ENCODE measurements at regions not wholly inside any gene's neighbourhood (a gene's known extent, or its start where the extent isn't known, plus 50 kb on each side); places are given as distances from the start of the nearest gene placed in this dataset.

DNA sequence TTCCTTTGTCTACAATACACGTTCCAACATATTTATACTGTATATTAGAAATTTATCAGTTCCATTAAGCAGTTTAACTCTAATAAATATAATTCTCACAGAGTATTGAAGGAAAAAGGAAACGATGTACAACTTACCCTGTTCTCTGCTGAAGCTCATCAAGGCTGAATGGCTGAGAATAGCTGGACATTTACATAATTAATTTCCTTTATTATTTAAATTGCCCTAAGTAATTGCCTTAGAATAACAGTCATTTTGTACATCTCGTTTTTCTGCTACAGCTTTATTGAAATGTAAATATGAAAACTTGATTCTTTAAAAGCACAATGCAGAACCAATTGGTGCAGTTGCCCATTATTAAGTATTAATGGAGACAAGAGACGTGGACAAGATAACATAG lies 648.3 kb upstream of the ATXN8OS start:
- Histone ChIP-seq H3K4me3 (ENCODE audit: low read depth, low read length) (no peak overlapping the region), H3K36me3 (ENCODE audit: control insufficient read depth, insufficient read depth, low read length) (no peaks in the 10 kb centered on the region), H3K27me3 (ENCODE audit: control insufficient read depth, insufficient read depth, low read length) (no peaks in the 10 kb centered on the region)
- DNase-seq (ENCODE audit: low read depth) = no peak
- ChIA-PET CTCF (no interaction called here), POLR2A (no interaction called here)
- TF ChIP-seq CTCF (IDR thresholded peaks at IDR 0.05; ENCODE audit: insufficient read depth, low read depth, low read length) = no peak

GRCh38 chr13:69458013-69458412 lies 649.6 kb upstream of the ATXN8OS start:
- CTCF ChIA-PET = no interaction called here

GRCh38 chr13:69450245-69450644 lies 657.4 kb upstream of the ATXN8OS start:
- H3K36me3 ChIP-seq (ENCODE audit: control insufficient read depth, insufficient read depth, low read length) = no peaks in the 10 kb centered on the region
- TF ChIP-seq CTCF (IDR thresholded peaks at IDR 0.05; ENCODE audit: insufficient read depth, low read depth, low read length) = no peak
- no peak overlapping the region for H3K4me3 ChIP-seq (ENCODE audit: low read depth, low read length)

More at GRCh38 chr13:69458013-69458412, 649.6 kb upstream of the ATXN8OS start:
- TF ChIP-seq CTCF (IDR thresholded peaks at IDR 0.05; ENCODE audit: insufficient read depth, low read depth, low read length) = no peak
- Histone ChIP-seq H3K27me3 (ENCODE audit: control insufficient read depth, insufficient read depth, low read length) (no peaks in the 10 kb centered on the region), H3K36me3 (ENCODE audit: control insufficient read depth, insufficient read depth, low read length) (no peaks in the 10 kb centered on the region), H3K4me3 (ENCODE audit: low read depth, low read length) (no peak overlapping the region)
- POLR2A ChIA-PET = no interaction called here
- DNase-seq (ENCODE audit: low read depth) = no peak

DNA sequence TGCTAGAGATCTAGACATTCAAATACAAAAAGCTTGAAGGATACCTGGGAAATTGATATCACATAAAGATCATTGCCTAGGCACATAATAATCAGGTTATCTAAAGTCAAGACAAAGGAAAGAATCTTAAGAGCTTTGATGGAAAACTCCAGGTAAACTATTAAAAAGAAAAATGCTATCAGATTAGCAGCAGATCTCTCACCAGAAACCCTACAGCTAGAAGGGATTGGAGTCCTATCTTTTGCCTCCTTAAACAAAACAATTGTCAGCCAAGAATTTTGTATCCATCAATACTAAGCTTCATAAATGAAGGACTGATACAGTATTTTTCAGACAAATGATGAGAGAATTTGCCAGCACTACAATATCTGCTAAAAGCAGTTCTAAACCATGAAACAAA lies 682.4 kb upstream of the ATXN8OS start:
- ChIA-PET POLR2A (no interaction called here), CTCF (no interaction called here)
- no peak for DNase-seq (ENCODE audit: low read depth)
- Histone ChIP-seq H3K4me3 (ENCODE audit: low read depth, low read length) (no peak overlapping the region), H3K27me3 (ENCODE audit: control insufficient read depth, insufficient read depth, low read length) (no peaks in the 10 kb centered on the region), H3K36me3 (ENCODE audit: control insufficient read depth, insufficient read depth, low read length) (no peaks in the 10 kb centered on the region)
- TF ChIP-seq CTCF (IDR thresholded peaks at IDR 0.05; ENCODE audit: insufficient read depth, low read depth, low read length) = no peak

More at GRCh38 chr13:69450245-69450644, 657.4 kb upstream of the ATXN8OS start:
- no peaks in the 10 kb centered on the region for H3K27me3 ChIP-seq (ENCODE audit: control insufficient read depth, insufficient read depth, low read length)
- DNase-seq (ENCODE audit: low read depth) = no peak
- CTCF ChIA-PET = no interaction called here
- POLR2A ChIA-PET = no interaction called here

DNA sequence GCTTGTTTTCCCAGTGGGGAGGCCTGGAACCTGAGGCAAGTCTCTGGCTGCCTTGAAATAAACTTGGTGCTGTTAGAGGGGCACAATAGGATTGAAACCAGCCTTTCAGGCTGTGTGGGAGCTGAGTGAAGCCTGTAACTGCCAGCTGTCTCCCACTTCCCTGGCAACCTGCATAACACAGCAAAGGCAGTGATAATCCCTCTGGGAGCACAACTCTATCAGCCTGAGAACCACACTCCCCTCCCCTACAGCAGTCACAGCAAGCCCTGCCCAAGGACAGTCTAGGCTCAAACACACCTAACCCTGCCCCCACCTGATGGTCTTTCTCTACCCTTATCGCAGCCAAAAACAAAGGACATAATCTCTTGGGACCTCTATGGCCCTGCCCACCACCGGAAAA lies 683.8 kb upstream of the ATXN8OS start:
- Histone ChIP-seq H3K27me3 (ENCODE audit: control insufficient read depth, insufficient read depth, low read length) (no peaks in the 10 kb centered on the region), H3K36me3 (ENCODE audit: control insufficient read depth, insufficient read depth, low read length) (no peaks in the 10 kb centered on the region), H3K4me3 (ENCODE audit: low read depth, low read length) (no peak overlapping the region)
- POLR2A ChIA-PET = no interaction called here
- CTCF ChIA-PET = no interaction called here
- no peak for TF ChIP-seq CTCF (IDR thresholded peaks at IDR 0.05; ENCODE audit: insufficient read depth, low read depth, low read length)
- no peak for DNase-seq (ENCODE audit: low read depth)

Measured in BJ (cell line).